ENCODE measurements at regions not wholly inside any gene's neighbourhood (a gene's known extent, or its start where the extent isn't known, plus 50 kb on each side); places are given as distances from the start of the nearest gene placed in this dataset.
"Not testable (repeated sequence)": the region's sequence is repeated elsewhere in the genome, so short reads cannot be mapped to it uniquely, and the experiment has no call there.

DNA sequence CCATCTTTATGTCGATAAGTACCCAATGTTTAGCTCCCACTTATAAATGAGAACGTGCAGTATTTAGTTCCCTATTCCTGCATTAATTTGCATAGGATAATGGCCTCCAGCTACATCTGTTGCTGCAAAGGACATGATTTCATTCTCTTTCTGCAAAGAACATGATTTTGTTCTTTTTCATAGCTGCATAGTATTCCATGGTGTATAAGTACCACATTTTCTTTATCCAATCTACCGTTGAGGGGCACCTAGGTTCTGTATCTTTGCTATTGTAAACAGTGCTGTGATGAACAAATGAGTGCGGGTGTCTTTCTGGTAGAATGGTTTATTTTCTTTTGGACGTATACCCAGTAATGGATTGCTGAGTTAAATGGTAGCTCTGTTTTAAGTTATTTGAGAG is 63.0 kb downstream of the HLX start:
- DNase-seq (ENCODE audit: low read depth), result no peak

DNA sequence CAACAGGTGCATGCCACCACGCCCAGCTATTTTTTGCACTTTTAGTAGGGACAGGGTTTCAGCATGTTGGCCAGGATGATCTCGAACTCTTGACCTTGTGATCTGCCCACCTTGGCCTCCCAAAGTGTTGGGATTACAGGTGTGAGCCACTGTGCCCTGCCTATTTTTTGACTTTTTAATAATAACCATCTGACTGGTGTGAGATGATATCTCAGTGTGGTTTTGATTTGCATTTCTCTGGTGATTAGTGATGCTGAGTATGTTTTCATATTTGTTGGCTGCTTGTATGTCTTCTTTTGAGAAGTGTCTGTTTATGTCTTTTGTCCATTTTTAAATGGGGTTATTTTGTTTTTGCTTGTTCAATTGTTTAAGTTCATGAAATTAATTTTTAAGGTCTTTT is 63.7 kb downstream of the HLX start:
- not testable (repeated sequence) for DNase-seq (ENCODE audit: low read depth)

DNA sequence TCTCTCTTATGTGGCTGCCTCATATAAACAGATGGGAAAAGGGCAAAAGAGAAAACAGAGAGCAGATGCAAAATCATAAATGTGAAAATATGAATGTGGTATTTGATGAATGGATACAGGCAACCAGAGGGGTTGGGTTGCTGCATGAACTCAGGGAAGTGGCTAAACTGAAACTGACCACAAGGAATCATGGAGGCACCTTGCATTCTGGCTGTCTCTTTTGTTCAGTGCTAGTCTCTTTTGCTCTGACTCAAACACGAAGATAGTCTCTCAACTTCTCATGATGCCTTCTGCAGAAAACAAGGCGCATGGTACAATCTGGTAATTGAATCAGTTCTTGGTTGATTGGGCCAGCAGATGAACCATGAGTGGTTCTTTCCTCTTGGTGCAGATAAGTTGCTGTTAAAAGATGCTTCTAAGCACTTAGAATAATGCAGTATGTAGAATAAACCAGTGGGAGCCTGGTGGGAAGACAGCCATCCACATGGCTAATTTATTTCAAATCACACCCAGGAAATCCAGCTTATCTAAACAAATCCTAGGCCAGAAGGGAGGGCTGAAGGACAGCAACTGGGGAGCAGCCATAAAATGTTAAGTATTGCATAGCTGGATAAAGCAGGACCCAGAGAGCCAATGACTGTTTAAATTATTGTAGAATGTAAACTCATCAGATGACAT is 64.2 kb downstream of the HLX start:
- no peak for DNase-seq (ENCODE audit: low read depth)

DNA sequence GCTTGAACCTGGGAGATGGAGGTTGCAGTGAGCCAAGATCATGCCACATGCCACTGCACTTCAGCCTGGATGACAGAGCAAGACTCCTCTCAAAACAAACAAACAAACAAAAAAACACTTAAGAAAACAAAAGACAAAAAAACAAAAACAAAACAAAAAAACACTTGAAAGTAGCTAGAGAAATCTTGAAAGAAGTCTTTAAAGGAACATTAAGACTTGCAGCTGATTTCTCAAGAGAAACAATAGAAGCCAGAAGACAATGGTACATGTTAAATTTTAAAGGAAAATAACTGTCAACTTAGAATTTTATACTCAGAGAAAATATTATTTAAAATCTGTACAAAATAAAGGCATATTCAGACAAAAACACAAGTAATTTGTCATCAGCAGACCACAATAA is 71.3 kb downstream of the HLX start:
- DNase-seq (ENCODE audit: low read depth), result no peak

DNA sequence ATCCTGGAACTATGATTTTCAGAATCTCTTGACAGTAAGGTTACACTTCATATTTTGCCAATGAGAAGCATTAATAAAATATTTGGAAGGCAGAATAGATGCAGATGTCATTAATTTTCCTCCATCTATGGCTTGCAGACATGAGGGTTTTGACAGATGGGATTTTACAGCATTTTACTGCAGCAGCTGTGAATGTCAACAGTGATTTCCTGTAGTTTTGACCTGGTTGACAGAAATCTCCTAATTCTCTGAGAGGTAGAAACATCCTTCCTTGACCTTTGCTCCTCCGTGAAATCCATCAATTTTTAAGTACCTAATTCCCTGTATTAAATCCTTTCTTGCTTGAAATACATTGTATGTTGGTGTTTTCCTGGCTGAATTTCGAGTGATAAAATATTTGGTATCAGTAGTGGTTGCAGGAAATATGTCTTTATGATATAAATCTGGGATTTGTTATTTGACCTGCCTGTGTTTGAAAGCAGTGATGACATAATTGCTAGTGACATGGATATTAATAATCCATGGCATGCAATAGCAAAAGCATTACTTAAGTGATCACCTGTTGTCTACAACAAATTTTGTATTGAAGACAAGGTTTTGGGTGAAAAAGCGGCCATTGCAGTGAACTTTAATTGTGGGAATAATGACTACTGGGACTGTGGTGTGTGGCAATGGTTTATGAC is 73.9 kb downstream of the HLX start:
- no peak for DNase-seq (ENCODE audit: low read depth)

DNA sequence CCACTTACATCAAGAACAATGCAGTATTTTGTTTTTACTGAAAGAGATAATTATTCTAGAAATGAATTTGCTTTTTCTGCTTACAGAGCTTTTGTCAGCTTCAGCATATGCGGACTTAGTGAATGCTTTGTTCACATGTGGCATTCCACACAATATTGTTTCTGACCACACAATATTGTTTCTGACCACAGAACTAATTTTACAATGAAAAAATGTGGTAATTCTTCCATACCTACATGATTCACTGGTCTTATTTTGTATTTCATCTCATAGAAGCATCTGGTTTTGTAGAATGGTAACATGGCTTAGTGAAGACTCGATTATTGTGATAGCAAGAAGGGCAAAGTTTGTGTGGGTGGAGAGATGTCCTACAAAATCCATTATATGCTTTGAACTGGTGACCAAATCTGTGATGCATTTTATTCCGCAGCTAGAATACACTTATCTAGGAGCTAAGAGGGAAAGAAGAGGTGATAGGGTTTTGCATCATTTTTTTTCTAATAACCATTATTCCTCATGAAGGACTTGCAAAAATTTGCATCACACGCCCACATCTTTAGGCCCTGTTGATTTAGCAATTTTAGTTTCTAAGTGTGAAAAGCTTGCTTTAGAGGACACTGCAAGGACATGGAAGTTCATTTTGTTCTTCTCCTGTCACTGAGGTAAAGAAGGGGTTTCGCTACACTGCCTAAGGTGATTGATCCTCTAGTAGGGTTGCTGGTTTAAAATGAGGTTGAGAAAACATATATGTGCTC is 75.3 kb downstream of the HLX start:
- DNase-seq (ENCODE audit: low read depth), result no peak

DNA sequence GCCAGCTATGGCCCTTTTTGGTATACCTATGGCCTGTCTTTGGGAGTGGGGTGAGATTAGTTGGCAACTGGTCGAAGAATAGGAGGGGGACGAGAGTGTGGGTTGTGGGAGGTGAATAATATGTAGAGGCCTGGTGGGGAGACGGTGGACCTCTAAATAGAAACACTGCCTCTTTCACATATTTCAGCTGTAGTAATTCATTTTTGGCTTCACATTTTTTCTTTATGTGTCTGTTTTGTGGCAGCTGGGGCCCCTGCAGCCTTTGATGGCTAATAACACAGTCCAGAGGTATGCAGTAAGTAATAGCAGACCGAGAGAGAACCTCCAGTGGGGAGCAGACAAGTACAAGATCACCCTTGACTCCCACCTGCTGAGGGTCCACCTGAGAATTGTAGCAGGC is 75.9 kb downstream of the HLX start:
- DNase-seq (ENCODE audit: low read depth), result no peak

DNA sequence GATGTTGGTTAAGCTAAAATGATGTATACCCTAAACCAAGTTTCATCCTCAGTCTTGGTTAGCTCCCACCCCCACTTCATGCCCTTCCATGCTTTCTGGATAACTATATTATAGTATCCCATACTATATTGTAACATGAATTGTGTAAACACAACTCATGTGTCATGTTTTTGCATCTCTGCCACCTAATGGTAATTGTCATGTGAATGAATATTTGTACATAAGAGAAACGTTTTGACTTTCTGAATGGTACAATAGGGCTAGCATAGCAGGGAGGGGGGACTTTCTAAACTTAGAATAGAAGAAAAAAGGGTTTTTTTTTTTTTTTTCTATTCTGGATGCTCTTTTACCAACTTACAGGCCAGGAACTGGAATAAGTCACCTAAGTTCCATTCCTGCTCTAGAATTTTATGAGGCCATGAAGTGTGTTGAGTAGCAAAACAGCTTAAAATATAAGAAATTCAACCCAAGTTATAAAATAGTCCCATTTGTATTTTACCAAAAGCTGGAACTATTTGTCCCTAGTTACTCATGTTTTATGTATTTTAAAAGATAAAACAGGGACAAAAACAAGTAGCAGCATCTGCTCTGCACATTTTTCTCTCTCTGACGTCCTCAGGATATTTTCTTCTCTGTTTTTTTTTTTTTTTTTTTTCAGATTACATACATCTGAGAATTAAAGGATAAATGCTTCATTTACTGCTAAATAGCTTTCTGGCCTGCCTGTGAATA is 77.4 kb downstream of the HLX start:
- DNase-seq (ENCODE audit: low read depth), result no peak

DNA sequence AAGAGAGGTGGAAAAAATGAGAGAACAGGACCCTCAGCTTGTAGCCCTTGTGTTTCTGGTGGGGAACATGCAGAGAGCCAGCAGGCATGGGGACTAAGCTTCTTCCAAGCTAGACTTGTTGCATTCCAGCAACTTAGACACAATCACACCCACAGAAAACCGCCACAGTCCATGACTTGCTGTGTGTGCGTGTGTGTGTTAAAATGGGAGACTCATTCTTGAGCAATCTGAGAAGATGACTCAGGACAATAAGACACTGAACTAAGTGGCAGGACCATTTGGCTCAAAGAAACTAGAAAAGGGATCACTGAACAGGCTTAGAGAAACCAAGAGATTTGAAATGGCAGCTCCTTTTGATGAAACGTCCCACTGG is 78.0 kb downstream of the HLX start:
- peak; percentile 99 for DNase-seq (ENCODE audit: low read depth)

DNA sequence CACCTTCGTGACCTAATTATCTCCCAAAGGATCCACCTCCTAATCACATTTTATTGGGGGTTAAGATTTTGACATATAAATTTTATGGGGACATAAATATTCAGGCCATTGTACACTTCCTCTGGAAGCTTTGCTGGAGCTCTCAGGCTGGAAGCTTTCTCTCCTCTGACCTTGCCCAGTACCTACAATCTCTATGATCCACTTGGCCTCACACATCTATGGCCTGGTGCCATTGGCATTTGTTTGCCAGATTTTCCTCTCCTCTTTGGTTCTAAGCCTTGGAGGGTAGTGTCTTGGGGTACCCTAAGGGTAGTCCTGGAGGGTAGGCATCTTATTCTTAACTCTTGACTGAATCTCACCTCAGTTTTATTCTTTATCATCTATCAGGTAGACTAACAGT is 79.0 kb downstream of the HLX start:
- DNase-seq (ENCODE audit: low read depth), result no peak

DNA sequence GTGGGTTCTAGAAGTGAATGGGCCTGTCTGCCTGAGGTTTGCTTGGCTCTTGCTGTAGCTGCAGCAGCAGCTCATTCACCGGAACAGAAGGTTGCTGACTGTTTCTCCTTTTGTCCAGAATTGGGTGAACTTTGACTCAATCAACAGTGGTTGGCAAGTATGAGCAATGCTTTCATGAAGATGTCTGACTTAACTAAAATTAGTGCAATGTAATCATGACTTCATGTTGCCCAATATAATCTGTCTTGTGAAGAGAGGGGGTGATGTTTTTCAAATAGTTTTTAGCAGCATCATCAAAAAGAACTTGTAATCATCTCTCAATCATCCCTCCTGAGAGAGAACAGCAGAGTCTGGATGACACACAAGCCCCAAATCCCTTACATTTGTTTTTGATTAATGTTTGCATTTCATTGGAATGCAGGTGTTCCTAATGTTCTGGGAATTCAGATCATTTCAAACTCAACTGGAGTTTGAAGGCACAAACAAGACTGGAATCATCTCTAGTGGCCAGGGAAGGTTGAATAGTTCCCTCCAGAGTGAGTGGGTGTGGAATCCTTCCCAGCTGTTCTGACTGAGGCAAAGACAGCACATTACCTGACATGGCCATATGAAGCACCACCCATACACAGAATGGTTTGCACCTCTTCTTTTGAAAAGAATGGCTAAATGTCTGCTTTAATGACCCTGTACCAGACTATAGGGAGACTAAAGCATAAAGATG is 82.9 kb downstream of the HLX start:
- DNase-seq (ENCODE audit: low read depth), result peak; percentile 99

DNA sequence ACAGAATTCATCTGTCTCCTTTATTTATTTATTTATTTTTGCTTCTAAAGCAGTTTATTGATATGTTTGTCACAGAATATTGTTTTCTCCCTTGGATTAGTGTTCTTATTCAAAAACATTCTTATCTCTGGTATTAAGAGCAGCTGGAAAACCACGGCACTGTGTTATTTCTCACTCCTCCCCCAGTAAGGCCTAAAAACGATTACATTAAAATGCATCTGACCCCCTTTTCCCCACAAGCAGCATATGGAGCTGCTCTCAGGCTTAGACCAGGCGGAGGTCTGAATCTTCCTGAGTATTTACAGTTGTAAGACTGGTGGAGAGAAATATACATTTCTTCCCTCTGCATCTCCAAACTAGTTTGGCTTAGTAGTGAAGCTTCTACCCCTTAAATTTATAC is 86.8 kb downstream of the HLX start:
- DNase-seq (ENCODE audit: low read depth), result no peak

DNA sequence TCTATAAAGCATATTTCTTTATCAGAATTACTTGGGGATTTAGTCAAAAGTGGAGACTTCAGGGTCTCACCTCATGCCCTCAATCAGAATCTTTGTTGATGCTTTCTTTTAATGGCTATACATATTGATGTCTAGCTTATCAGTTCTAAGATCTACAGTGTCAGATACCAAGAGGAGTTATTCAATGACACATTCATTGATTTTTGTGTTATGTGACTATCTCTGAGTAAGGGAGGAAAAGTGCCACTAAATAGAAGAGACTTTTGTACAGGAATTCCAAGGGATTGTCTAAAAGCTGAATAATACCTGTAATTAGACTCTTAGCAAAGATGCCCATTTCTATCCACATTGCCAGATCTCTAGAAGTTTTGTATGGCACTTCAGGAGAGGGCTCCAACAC is 87.2 kb downstream of the HLX start:
- no peak for DNase-seq (ENCODE audit: low read depth)

DNA sequence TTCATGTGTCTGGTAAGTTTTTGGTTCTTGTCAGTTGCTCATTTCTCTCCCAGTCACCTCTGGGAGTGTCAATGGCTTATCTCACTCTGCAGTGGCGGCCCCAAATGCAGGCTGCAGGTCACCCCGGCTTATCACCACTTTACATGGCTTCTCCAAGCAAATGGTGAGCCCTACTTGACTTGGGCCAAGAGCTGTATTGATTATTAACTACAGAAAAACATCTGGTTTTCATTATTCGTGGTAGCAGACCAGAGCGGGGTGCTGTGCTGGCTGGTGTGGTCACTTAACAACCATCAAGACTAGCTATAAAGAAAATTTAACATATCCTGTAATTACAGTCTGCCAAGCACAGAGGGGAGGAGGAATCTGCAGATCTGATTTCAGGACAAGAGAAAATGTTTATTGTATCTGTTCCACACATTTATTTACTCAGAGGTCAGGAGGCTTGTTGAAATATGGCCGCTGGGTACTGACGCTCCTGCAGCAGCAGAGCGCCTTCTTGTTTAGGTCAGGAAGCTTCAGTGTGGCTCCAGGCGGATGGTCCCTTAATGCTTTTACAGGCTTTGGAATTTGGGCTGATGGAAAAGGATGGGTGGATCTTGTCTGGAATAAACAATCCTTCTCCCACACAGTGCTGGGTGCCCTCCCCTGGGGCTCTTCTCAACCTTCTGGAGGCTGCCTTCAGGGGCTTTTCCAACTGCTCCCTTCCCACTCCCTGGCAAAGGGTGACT is 87.8 kb downstream of the HLX start:
- peak; percentile 63 for DNase-seq (ENCODE audit: low read depth)

DNA sequence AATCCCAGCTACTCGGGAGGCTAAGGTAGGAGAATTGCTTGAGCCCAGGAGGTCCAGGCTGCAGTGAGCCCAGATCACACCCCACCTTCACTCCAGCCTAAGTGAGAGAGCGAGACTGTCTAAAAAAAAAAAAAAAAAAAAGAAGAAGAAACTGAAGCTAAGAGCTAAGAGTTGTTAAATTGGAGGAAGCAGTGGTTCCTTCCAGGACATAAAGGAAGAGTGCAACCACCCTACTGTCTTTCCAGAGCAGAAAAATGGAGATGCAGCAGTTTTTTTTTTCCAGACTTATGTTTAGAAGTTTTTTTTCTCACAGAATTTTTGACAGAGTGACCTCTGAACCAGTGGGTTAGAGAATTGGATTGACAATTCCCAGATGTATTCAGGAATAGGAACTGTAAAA is 88.7 kb downstream of the HLX start:
- no peak for DNase-seq (ENCODE audit: low read depth)

DNA sequence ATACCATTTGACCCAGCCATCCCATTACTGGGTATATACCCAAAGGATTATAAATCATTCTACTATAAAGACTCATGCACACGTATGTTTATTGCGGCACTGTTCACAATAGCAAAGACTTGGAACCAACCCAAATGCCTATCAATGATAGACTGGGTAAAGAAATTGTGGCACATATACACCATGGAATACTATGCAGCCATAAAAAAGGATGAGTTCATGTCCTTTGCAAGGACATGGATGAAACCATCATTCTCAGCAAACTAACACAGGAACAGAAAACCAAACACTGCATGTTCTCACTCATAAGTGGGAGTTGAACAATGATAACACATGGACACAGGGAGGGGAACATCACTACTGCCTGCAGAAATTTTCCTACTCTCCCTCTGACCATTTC is 90.0 kb downstream of the HLX start:
- DNase-seq (ENCODE audit: low read depth), result not testable (repeated sequence)

DNA sequence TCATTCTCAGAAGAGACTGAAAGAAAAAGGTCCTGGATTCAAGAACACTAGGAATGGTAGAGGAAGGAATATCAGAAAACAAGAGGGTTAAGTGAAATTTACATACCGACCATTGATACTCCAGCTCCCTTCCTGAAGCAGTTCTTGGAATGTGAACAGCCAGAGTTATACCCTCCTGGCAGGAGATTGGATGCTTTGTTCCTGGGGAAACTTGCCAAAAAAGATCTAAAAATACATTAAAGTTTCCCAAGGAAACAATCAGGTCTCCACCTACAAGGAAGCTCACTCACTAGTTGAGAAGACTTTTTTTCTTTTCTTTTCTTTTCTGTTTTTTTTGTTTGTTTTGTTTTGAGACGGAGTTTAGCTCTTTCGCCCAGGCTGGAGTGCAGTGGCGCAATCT is 91.1 kb downstream of the HLX start:
- no peak for DNase-seq (ENCODE audit: low read depth)

DNA sequence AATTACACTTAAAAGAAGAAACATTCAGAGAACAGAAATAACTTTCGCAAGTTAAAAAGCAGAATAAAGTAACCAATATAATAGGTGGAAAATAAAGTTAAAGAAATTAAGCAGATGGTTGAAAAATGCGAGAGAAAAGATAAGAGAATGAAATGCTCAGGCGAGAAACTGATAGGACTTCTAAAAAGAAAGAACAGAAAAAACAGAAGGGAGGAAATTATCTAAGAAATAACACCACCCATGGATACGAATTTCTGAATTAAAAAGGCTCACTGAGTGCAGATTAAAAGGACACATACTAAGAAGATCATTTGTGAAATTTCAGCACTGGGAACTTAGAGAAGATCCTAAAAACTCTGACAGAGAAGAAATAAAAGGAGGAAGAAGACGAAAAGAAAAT is 92.0 kb downstream of the HLX start:
- DNase-seq (ENCODE audit: low read depth), result no peak

DNA sequence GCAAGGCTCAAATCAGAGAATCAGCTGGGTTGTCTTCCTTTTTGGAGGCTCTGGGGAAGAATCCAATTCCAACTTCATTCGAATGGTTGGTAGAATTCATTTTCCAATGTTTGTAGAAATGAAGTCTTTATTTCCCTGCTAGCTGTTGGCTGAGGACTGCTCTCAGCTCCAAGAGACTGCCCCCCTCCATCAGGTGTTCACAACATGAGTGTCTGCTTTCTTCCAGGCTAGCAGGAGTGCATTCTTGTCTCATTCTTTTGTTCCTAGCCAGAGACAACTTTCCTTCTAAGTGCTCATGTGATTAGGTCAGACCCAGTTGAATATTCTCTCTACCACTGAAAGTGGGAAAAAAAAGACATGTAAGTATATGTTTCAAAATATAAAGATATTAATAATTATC is 95.2 kb downstream of the HLX start:
- DNase-seq (ENCODE audit: low read depth), result no peak

DNA sequence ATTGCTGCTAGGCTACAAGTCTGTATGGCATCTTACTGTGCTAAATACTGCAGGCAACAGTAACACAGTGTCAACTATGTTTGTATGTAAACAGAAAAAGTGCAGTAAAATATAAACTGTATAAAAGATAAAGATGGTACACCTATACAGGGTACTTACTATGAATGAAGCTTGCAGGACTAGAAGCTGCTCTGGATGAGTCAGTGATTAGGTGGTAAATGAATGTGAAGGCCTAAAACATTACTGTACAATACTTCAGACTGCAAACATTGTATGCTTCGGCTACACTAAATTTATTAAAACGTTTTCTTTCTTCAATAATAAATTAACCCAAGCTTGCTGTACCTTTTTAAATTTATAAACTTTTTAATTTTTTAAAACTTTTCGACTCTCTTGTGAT is 97.1 kb downstream of the HLX start:
- no peak for DNase-seq (ENCODE audit: low read depth)

DNA sequence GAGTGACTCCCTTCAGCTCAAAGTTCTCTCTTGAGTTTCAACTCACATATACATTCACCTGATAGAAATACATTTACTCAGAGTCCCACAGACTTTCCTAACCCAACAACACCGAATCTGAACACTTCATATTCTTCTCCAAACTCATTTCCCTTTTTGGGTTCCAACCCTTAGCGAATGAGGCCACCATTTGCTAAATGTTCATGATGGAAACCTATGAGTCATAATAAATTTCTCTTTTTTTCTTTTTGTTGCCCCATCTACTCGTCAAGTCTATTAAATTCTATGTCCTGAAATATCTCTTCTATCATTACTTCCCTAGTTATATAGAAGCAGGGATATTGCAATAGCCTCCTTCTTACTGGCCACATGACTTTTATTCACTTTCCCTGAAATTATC is 100.1 kb downstream of the HLX start:
- no peak for DNase-seq (ENCODE audit: low read depth)
